Large intestine (tissue), 3 donors: ENCODE measurements at regions not wholly inside any gene's neighbourhood (a gene's known extent, or its start where the extent isn't known, plus 50 kb on each side); places are given as distances from the start of the nearest gene placed in this dataset.
"Not testable (repeated sequence)": the region's sequence is repeated elsewhere in the genome, so short reads cannot be mapped to it uniquely, and the experiment has no call there.

Source experiments
- DNase-seq, 2 donors: peaks; one replicate each; pipeline versions ENCODE4 v3.0.0 to v3.0.0-alpha.2; 2013
- H3K27ac ChIP-seq: one replicate; pipeline ENCODE4 v1.5.1; 2013; ENCODE audit warnings: low read length
- H3K27me3 ChIP-seq: 2 replicates; pipeline ENCODE4 v1.6.1; 2013; ENCODE audit warnings: low read length; ENCODE audit not compliant: control insufficient read depth, insufficient read depth
- H3K36me3 ChIP-seq: 2 replicates; pipeline ENCODE4 v1.6.1; 2013; ENCODE audit warnings: low read length; ENCODE audit not compliant: control insufficient read depth, insufficient read depth
- H3K4me1 ChIP-seq: one replicate; pipeline ENCODE4 v1.6.1; 2013; ENCODE audit warnings: low read length; ENCODE audit not compliant: control insufficient read depth, insufficient read depth
- H3K4me3 ChIP-seq: one replicate; pipeline ENCODE4 v1.5.1; 2013; ENCODE audit warnings: low read length
- H3K9me3 ChIP-seq: one replicate; pipeline ENCODE4 v1.6.1; 2013; ENCODE audit warnings: mild to moderate bottlenecking, low read depth, low read length, moderate library complexity; ENCODE audit not compliant: control insufficient read depth
- WGBS: methylation state at CpG from one replicate; pipeline ENCODE4 v1.1.5; 2013; ENCODE audit warnings: low lambda C conversion rate; ENCODE audit not compliant: insufficient coverage; 5-methylcytosine and 5-hydroxymethylcytosine counted together

DNA sequence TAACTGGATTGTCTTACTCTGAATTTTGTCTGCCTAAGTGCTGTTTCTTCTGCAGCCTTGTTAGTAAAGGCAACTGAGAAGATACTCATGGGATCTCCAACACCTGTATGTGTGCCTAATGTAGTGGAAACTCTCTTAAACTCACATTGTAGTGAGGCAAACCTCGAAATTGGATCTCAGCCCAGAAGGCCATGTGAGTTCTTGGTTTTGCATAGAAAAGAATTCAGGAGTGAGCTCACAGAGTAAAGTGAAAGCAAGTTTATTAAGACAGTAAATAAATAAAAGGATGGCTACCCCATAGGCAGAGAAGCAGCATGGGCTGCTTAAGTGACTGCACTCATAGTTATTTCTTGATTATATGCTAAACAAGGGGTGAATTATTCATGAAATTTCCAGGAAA lies 1344.7 kb downstream of the NCAM2 start:
- H3K9me3 ChIP-seq = peaks cover 5% of the 10 kb centered on the region
- H3K4me3 ChIP-seq = no peak overlapping the region
- no peaks in the 10 kb centered on the region for H3K27me3 ChIP-seq
- no peaks in the 10 kb centered on the region for H3K4me1 ChIP-seq
- no peaks in the 10 kb centered on the region for H3K36me3 ChIP-seq
- WGBS = no CpG with 5 or more reads among the region's 1 CpG
- no peak overlapping the region for H3K27ac ChIP-seq
- peak in 1 of 2 donors; percentile 12 for DNase-seq

DNA sequence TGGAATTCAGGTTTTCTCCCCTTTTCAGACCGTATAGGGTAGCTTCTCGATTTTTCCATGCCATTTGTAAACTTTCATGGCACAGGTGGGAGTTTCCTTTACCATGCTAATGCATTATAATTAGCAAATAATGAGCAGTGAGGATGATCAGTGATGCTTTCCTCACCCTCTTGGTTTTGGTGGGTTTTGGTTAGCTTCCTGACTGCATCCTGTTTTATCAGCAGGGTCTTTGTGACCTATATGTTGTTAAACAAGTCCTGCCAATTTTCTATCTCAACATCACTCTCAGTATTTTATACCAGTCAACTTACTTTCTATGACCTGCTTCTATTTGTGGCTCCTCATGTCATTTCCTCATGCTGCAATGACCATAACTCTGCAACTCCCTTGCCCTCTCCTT lies 1345.1 kb downstream of the NCAM2 start:
- H3K27ac ChIP-seq = no peak overlapping the region
- H3K4me3 ChIP-seq = no peak overlapping the region
- no CpG with 5 or more reads among the region's 2 CpGs for WGBS
- no peaks in the 10 kb centered on the region for H3K4me1 ChIP-seq
- no peaks in the 10 kb centered on the region for H3K27me3 ChIP-seq
- H3K9me3 ChIP-seq = peaks cover 5% of the 10 kb centered on the region
- no peaks in the 10 kb centered on the region for H3K36me3 ChIP-seq
- DNase-seq = no peak

DNA sequence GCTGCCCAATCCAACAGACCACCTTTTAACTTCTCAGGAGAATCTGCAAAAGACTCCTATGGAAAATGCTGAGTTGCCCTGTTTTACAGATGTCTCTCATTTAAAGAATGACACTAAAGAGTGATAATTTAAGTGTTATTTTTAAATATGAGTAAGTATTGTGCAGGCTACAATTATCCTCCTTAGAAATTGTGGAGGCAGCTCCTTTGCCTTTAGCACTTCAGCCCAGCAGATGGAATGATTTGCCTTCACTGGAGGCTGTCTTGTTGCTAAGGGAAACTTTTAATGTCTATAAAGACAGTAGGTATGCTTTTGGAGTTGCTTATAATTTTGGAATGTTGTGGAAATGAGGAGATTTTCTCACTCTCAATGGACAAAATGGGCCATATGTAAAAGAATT lies 1345.5 kb downstream of the NCAM2 start:
- no peaks in the 10 kb centered on the region for H3K36me3 ChIP-seq
- no peaks in the 10 kb centered on the region for H3K27me3 ChIP-seq
- H3K4me1 ChIP-seq = no peaks in the 10 kb centered on the region
- no peak overlapping the region for H3K4me3 ChIP-seq
- H3K27ac ChIP-seq = no peak overlapping the region
- H3K9me3 ChIP-seq = peaks cover 5% of the 10 kb centered on the region
- no peak for DNase-seq

GRCh38 chr21:22345624-22346023 lies 1347.4 kb downstream of the NCAM2 start:
- Histone ChIP-seq H3K36me3 (no peaks in the 10 kb centered on the region), H3K27me3 (no peaks in the 10 kb centered on the region), H3K4me1 (no peaks in the 10 kb centered on the region)

DNA sequence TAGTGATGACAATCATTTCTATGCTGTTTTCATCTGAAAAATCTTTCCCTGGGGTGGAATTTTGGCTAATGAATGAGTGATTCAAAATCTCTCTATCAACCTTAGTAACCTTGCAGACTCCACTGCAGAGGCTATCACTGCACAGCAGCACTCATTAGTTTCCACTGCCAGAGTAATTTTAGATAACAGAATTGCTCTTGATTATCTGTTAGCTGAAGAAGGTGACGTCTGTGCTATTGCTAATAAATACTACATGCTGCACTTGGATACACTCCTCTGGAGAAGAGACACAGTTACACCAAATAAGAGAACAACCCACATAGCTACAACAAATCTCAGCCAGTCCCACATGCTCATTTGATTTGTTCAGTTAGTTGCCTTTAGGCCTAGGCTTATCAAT lies 1348.4 kb downstream of the NCAM2 start:
- Histone ChIP-seq H3K9me3 (no peaks in the 10 kb centered on the region), H3K27ac (no peak overlapping the region), H3K4me1 (no peaks in the 10 kb centered on the region), H3K4me3 (no peak overlapping the region), H3K27me3 (no peaks in the 10 kb centered on the region), H3K36me3 (no peaks in the 10 kb centered on the region)
- WGBS = no CpG with 5 or more reads among the region's 1 CpG
- DNase-seq = peak in 1 of 2 donors; percentile 13

More at GRCh38 chr21:22345624-22346023, 1347.4 kb downstream of the NCAM2 start:
- Histone ChIP-seq H3K4me3 (no peak overlapping the region), H3K9me3 (peaks cover 4% of the 10 kb centered on the region), H3K27ac (no peak overlapping the region)
- no peak for DNase-seq

- no peak overlapping the region for H3K27ac ChIP-seq
- H3K27me3 ChIP-seq = no peaks in the 10 kb centered on the region
- no peak overlapping the region for H3K4me3 ChIP-seq
- H3K9me3 ChIP-seq = no peaks in the 10 kb centered on the region
- no peaks in the 10 kb centered on the region for H3K4me1 ChIP-seq
- DNase-seq = no peak
- WGBS = 71% methylated on average over 2 of the region's 2 CpGs
- H3K36me3 ChIP-seq = no peaks in the 10 kb centered on the region
These were observed 1352.9 kb downstream of the NCAM2 start for GRCh38 chr21:22351076-22351475.

DNA sequence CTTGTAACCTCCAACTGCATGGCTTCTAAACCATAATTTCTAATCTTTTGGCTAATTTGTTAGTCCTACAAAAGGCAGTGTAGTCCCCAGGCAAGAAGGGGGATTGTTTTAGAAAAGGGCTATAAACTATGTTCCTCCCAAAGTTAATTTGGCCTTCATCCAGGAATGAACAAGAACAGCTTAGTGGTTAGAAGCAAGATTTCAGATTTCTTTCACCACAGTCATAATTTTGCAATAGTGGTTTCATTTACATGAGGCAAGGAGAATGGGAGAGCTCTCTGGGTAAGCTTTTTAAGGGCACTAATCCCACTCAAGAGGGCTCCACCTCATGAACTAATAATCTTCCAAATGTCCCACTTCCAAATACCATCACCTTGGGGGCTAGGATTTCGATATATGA lies 1353.9 kb downstream of the NCAM2 start:
- WGBS = 86% methylated on average over 1 of the region's 1 CpG
- H3K27ac ChIP-seq = no peak overlapping the region

DNA sequence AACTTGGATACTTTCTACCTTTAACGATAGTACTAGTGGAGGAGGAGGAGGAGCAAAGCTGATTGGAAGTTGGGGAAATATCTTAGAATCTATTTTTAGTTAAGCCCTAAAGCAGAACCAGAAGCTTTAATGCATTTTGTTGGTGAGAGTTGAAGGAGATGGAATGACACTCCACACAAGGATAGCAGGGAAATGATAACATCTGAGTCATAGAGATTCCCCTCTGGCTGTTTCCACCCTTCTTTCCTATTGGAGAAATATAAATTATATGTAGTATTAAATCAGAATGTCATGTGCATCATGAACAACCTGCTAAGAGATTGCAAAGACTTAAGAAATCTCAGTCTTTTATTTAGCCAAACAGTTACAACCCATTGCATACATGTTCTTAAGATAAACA lies 1357.7 kb downstream of the NCAM2 start:
- H3K27ac ChIP-seq = no peak overlapping the region
- no CpG with 5 or more reads among the region's 1 CpG for WGBS
- no peaks in the 10 kb centered on the region for H3K36me3 ChIP-seq
- no peaks in the 10 kb centered on the region for H3K27me3 ChIP-seq
- no peak for DNase-seq
- no peaks in the 10 kb centered on the region for H3K4me1 ChIP-seq
- no peak overlapping the region for H3K4me3 ChIP-seq
- no peaks in the 10 kb centered on the region for H3K9me3 ChIP-seq

More for the DNA sequence above, 1353.9 kb downstream of the NCAM2 start:
- no peak for DNase-seq
- Histone ChIP-seq H3K4me3 (no peak overlapping the region), H3K27me3 (no peaks in the 10 kb centered on the region), H3K36me3 (no peaks in the 10 kb centered on the region), H3K9me3 (no peaks in the 10 kb centered on the region), H3K4me1 (no peaks in the 10 kb centered on the region)

DNA sequence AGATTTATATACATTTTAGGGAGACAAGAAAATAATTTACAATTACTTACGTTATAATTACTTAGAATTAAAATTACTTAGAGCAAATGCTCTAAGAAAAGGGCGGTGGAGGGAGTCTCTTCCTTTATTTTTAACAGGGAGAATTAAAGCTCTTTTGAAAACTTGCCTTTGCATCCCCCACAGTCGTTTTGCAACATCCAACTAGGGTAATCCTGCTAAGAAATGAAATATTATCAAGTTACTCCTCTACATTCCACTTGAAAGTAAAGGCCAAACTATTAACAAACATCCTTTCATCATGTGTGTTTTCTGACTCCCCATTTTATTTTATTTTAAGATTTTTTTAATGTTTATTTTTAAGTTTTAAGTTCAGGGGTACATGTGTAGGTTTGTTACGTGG lies 1358.5 kb downstream of the NCAM2 start:
- Histone ChIP-seq H3K4me1 (no peaks in the 10 kb centered on the region), H3K36me3 (no peaks in the 10 kb centered on the region), H3K27ac (no peak overlapping the region), H3K27me3 (no peaks in the 10 kb centered on the region), H3K9me3 (peaks cover 5% of the 10 kb centered on the region), H3K4me3 (no peak overlapping the region)
- 100% methylated on average over 2 of the region's 4 CpGs for WGBS
- no peak for DNase-seq

DNA sequence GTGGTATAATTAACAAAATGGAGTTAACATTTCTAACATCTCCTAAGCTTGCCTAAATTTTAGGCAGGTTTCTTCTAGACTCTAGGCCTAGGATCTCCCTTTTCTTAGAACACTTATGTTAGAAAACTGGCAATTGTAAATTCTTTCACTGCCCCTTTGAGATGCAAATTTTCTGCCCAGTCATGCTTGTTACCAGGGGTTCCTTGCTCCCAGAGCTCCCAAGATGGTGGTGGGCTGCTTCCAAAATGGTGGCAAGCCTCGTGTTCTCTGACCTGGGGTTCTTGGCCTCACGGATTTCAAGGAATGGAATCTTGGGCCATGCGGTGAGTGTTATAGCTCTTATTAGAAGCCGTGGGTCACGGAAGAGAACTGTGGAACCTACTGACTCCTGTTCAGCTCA lies 1361.4 kb downstream of the NCAM2 start:
- DNase-seq, H3K4me1 ChIP-seq, H3K36me3 ChIP-seq, H3K27me3 ChIP-seq, H3K4me3 ChIP-seq, H3K9me3 ChIP-seq, H3K27ac ChIP-seq: not testable (repeated sequence)
- WGBS = no CpG with 5 or more reads among the region's 5 CpGs

GRCh38 chr21:22363504-22363903 lies 1365.3 kb downstream of the NCAM2 start:
- no peak overlapping the region for H3K27ac ChIP-seq
- no peaks in the 10 kb centered on the region for H3K36me3 ChIP-seq

More at GRCh38 chr21:22363504-22363903, 1365.3 kb downstream of the NCAM2 start:
- Histone ChIP-seq H3K4me3 (no peak overlapping the region), H3K27me3 (no peaks in the 10 kb centered on the region), H3K9me3 (peaks cover 5% of the 10 kb centered on the region), H3K4me1 (no peaks in the 10 kb centered on the region)
- DNase-seq = peak; percentile 45 to 71
- WGBS = no CpG with 5 or more reads among the region's 7 CpGs
